HepG2 (cell line): ENCODE measurements at regions not wholly inside any gene's neighbourhood (a gene's known extent, or its start where the extent isn't known, plus 50 kb on each side); places are given as distances from the start of the nearest gene placed in this dataset.

Source experiments
- ATAC-seq: fragments of 200-7000 bp; cut with Tn5 transposase; 3 replicates; pipeline ENCODE4 v1.9.1; 2020; ENCODE audit warnings: mild to moderate bottlenecking, moderate library complexity
- BruUV-seq: library from RNA; stranded (reverse); fragments of 400-500 nt; replicated peaks from 2 replicates; lab custom pipeline; 2021; lab: Mats Ljungman, UMichigan
- CTCF ChIA-PET: fragments of 300-600 bp; formaldehyde crosslinking; extraction: SDS; loops from one replicate; lab custom pipeline; 2021; ENCODE audit warnings: low total read pairs, inconsistent platforms, low intra/inter-chr PET ratio; lab: Yijun Ruan, JAX
- POLR2A ChIA-PET: fragments of 350-600 bp; sonication (Branson Sonifier 250); formaldehyde crosslinking; loops from one replicate; lab custom pipeline; 2020; ENCODE audit warnings: antibody characterized with exemption, inconsistent platforms; lab: Yijun Ruan, JAX
- DNase-seq: peaks from one replicate; pipeline ENCODE4 v3.0.0-alpha.2; 2015; ENCODE audit warnings: low spot score
- FAIRE-seq: peaks from 3 replicates; lab custom pipeline; 2011; peaks lifted over from hg19 to GRCh38; lab: Jason Lieb, UNC
- H2AFZ ChIP-seq: one replicate; pipeline ENCODE4 v1.6.1; 2011; ENCODE audit warnings: low read length, inconsistent platforms
- H3K27ac ChIP-seq: fragments of 300-600 bp; 3 replicates; pipeline ENCODE4 v1.8.0; 2011; ENCODE audit warnings: mixed run types, mild to moderate bottlenecking, mixed read lengths, low read length, inconsistent platforms; ENCODE audit not compliant: insufficient read depth; ENCODE audit errors: extremely low read length
- H3K27me3 ChIP-seq, 2 experiments: fragments of 200-600 bp in 1 of 2; 2 replicates in 1 of 2; 3 replicates in 1 of 2; pipeline versions ENCODE4 v1.6.0 to v1.8.0; 2011; ENCODE audit warnings: low read length in 2 of 2, mild to moderate bottlenecking in 2 of 2, moderate library complexity in 2 of 2, inconsistent platforms in 1 of 2; ENCODE audit not compliant: insufficient read depth in 2 of 2, control insufficient read depth in 1 of 2
- H3K36me3 ChIP-seq, 2 experiments: fragments of 200-600 bp in 1 of 2; replicated peaks in 1 of 2; 2 replicates in 1 of 2; 3 replicates in 1 of 2; pipeline versions ENCODE4 v1.5.1 to v1.8.0; 2011; ENCODE audit warnings: low read length in 2 of 2, inconsistent platforms in 1 of 2; ENCODE audit not compliant: insufficient read depth in 2 of 2, control insufficient read depth in 1 of 2
- H3K4me1 ChIP-seq: 2 replicates; pipeline ENCODE4 v1.5.1; 2012; ENCODE audit warnings: low read length, inconsistent platforms; ENCODE audit not compliant: insufficient read depth
- H3K4me2 ChIP-seq: 2 replicates; pipeline ENCODE4 v1.6.0; 2011; ENCODE audit warnings: low read depth, low read length, inconsistent platforms
- H3K4me3 ChIP-seq, 3 experiments: fragments of 200-600 bp in 1 of 3; sonication (generic), shearing (Covaris generic) in 1 of 3; replicated peaks in 1 of 3; 2 replicates each; pipeline ENCODE4 v1.5.1; 2011 to 2016; ENCODE audit warnings: low read length in 3 of 3, inconsistent platforms in 2 of 3, low read depth in 2 of 3, mild to moderate bottlenecking in 2 of 3, control low read depth in 1 of 3, mixed read lengths in 1 of 3; ENCODE audit not compliant: insufficient read depth in 1 of 3
- H3K79me2 ChIP-seq: one replicate; pipeline ENCODE4 v1.6.1; 2011; ENCODE audit warnings: low read length, inconsistent platforms; ENCODE audit not compliant: insufficient read depth
- H3K9ac ChIP-seq: 2 replicates; pipeline ENCODE4 v1.6.0; 2011; ENCODE audit warnings: mild to moderate bottlenecking, low read depth, low read length, inconsistent platforms; ENCODE audit not compliant: insufficient read depth
- H3K9me3 ChIP-seq: 2 replicates; pipeline ENCODE4 v1.5.1; 2012; ENCODE audit warnings: mild to moderate bottlenecking, low read length
- H4K20me1 ChIP-seq: 2 replicates; pipeline ENCODE4 v1.6.0; 2011; ENCODE audit warnings: inconsistent platforms, mild to moderate bottlenecking, low read length, moderate library complexity; ENCODE audit not compliant: insufficient read depth
- ASH2L ChIP-seq: fragments of 300-600, 200-600 bp; sonication (generic); IDR thresholded peaks from 2 replicates; pipeline ENCODE4 v1.7.0; 2017; ENCODE audit warnings: low read depth, mild to moderate bottlenecking, moderate library complexity, mixed read lengths, low read length; ENCODE audit not compliant: insufficient read length
- BRCA1 ChIP-seq: sonication (generic); formaldehyde crosslinking; IDR thresholded peaks from 2 replicates; pipeline ENCODE4 v1.4.0; 2020; ENCODE audit warnings: missing genetic modification reagents
- ETV5 ChIP-seq: IDR thresholded peaks from 2 replicates; pipeline ENCODE4 v1.6.1; 2018; ENCODE audit warnings: missing biosample characterization, missing genetic modification reagents, inconsistent platforms, borderline replicate concordance
- MATR3 ChIP-seq: sonication (generic); formaldehyde crosslinking; IDR thresholded peaks from 2 replicates; pipeline ENCODE4 v1.4.0; 2020; ENCODE audit warnings: missing genetic modification reagents
- RAD21 ChIP-seq: fragments of 450-650 bp; formaldehyde crosslinking; IDR thresholded peaks from 2 replicates; pipeline ENCODE4 v1.5.0; 2020; ENCODE audit warnings: mild to moderate bottlenecking
- U2AF1 ChIP-seq: fragments of 200-400 bp; formaldehyde crosslinking; optimal IDR thresholded peaks from 2 replicates; pipeline ENCODE3; 2017; ENCODE audit warnings: mild to moderate bottlenecking, low read depth, low read length
- ZMYM3 ChIP-seq: sonication (generic); formaldehyde crosslinking; IDR thresholded peaks from 2 replicates; pipeline ENCODE4 v1.5.1; 2020; ENCODE audit warnings: mild to moderate bottlenecking, missing genetic modification reagents
- ZNF83 ChIP-seq: sonication (generic); formaldehyde crosslinking; IDR thresholded peaks from 2 replicates; pipeline ENCODE4 v1.4.0; 2020; ENCODE audit warnings: missing genetic modification reagents, mild to moderate bottlenecking, borderline replicate concordance
- ZSCAN31 ChIP-seq: sonication (generic); formaldehyde crosslinking; IDR thresholded peaks from 2 replicates; pipeline ENCODE4 v1.5.0; 2020; ENCODE audit warnings: low read depth, mild to moderate bottlenecking, missing genetic modification reagents
- WGBS: methylation state at CpG from one replicate; pipeline ENCODE4 v1.1.6; 2017; ENCODE audit warnings: low lambda C conversion rate; 5-methylcytosine and 5-hydroxymethylcytosine counted together
- in situ Hi-C: cut with HindIII; loops from 2 replicates; pipeline ENCODE4 v1.10.0; 2017; ENCODE audit warnings: low pct_unique_long_range_greater_than_20kb; ENCODE audit not compliant: extremely low pct_ligation_motif_present
- intact Hi-C: fragments of 100-400 bp; cut with micrococcal nuclease; formaldehyde crosslinking; loops from one replicate; pipeline ENCODE4 v1.10.0; 2022; ENCODE audit not compliant: unreplicated experiment
- TF ChIP-seq, protein P1 (sequence below): sonication (generic); formaldehyde crosslinking; IDR thresholded peaks from 2 replicates; pipeline ENCODE4 v1.4.0; 2020; ENCODE audit warnings: mild to moderate bottlenecking, missing genetic modification reagents
- TF ChIP-seq, protein P2 (sequence below): sonication (generic); formaldehyde crosslinking; IDR thresholded peaks from 2 replicates; pipeline ENCODE4 v1.4.0; 2020; ENCODE audit warnings: missing genetic modification reagents, borderline replicate concordance
- TF ChIP-seq, protein P3 (sequence below): sonication (generic); formaldehyde crosslinking; IDR thresholded peaks from 2 replicates; pipeline ENCODE4 v1.4.0; 2020; ENCODE audit warnings: mild to moderate bottlenecking, low read depth, missing genetic modification reagents

DNA sequence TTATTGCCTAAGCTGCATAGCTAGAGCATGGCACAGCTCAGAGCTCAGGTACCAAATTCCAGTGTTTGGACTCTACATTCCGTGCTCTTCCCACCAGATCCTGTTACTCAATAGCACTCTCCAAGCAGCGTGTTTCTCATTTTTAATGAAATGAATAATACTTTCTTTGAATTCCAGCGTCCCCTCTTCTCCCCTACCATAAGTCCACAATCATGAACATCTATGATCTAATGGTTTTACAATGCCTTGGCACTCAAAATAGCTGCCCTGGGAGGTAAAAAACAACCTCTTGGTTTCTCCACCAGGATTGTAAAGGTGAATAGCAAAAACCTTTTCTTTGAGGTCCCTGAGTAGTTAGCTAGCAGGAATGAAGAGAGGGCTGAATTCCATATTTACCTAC, 480.0 kb upstream of the PKN2 start:
- POLR2A ChIA-PET, result no interaction called here
- no TSS peak for BruUV-seq
- WGBS, result 1% methylated on average over 3 of the region's 3 CpGs
- H3K27me3 ChIP-seq, result no peaks in the 10 kb centered on the region; a peak in 1 of 5 replicates
- H3K9ac ChIP-seq, result no peak overlapping the region
- intact Hi-C loops, result no loop called here
- DNase-seq (no peak), ATAC-seq (no peak), FAIRE-seq (no peak)
- no peak overlapping the region for H3K4me2 ChIP-seq
- no peaks in the 10 kb centered on the region for H3K4me1 ChIP-seq
- H3K4me3 ChIP-seq, result no peak overlapping the region
- in situ Hi-C loops, result no loop called here
- H3K79me2 ChIP-seq, result no peaks in the 10 kb centered on the region
- H3K9me3 ChIP-seq, result no peaks in the 10 kb centered on the region
- H4K20me1 ChIP-seq, result no peaks in the 10 kb centered on the region
- no peak overlapping the region for H3K27ac ChIP-seq
- CTCF ChIA-PET, result no interaction called here
- TF ChIP-seq U2AF1 (no peak), ASH2L (no peak), BRCA1 (no peak), ZNF83 (no peak), ZSCAN31 (CRISPR knock-in tag) (no peak), RAD21 (CRISPR knock-in tag) (no peak), MATR3 (no peak), ETV5 (no peak), ZMYM3 (no peak)
- TF ChIP-seq, protein P1, sequence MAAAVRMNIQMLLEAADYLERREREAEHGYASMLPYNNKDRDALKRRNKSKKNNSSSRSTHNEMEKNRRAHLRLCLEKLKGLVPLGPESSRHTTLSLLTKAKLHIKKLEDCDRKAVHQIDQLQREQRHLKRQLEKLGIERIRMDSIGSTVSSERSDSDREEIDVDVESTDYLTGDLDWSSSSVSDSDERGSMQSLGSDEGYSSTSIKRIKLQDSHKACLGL (CRISPR knock-in tag), result no peak
- TF ChIP-seq, protein P2, sequence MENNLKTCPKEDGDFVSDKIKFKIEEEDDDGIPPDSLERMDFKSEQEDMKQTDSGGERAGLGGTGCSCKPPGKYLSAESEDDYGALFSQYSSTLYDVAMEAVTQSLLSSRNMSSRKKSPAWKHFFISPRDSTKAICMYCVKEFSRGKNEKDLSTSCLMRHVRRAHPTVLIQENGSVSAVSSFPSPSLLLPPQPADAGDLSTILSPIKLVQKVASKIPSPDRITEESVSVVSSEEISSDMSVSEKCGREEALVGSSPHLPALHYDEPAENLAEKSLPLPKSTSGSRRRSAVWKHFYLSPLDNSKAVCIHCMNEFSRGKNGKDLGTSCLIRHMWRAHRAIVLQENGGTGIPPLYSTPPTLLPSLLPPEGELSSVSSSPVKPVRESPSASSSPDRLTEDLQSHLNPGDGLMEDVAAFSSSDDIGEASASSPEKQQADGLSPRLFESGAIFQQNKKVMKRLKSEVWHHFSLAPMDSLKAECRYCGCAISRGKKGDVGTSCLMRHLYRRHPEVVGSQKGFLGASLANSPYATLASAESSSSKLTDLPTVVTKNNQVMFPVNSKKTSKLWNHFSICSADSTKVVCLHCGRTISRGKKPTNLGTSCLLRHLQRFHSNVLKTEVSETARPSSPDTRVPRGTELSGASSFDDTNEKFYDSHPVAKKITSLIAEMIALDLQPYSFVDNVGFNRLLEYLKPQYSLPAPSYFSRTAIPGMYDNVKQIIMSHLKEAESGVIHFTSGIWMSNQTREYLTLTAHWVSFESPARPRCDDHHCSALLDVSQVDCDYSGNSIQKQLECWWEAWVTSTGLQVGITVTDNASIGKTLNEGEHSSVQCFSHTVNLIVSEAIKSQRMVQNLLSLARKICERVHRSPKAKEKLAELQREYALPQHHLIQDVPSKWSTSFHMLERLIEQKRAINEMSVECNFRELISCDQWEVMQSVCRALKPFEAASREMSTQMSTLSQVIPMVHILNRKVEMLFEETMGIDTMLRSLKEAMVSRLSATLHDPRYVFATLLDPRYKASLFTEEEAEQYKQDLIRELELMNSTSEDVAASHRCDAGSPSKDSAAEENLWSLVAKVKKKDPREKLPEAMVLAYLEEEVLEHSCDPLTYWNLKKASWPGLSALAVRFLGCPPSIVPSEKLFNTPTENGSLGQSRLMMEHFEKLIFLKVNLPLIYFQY (CRISPR knock-in tag), result no peak
- TF ChIP-seq, protein P3, sequence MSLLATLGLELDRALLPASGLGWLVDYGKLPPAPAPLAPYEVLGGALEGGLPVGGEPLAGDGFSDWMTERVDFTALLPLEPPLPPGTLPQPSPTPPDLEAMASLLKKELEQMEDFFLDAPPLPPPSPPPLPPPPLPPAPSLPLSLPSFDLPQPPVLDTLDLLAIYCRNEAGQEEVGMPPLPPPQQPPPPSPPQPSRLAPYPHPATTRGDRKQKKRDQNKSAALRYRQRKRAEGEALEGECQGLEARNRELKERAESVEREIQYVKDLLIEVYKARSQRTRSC (CRISPR knock-in tag), result no peak
- H3K36me3 ChIP-seq, result no peaks in the 10 kb centered on the region
- H2AFZ ChIP-seq, result no peak overlapping the region
